ENCODE measurements at regions not wholly inside any gene's neighbourhood (a gene's known extent, or its start where the extent isn't known, plus 50 kb on each side); places are given as distances from the start of the nearest gene placed in this dataset.

DNA sequence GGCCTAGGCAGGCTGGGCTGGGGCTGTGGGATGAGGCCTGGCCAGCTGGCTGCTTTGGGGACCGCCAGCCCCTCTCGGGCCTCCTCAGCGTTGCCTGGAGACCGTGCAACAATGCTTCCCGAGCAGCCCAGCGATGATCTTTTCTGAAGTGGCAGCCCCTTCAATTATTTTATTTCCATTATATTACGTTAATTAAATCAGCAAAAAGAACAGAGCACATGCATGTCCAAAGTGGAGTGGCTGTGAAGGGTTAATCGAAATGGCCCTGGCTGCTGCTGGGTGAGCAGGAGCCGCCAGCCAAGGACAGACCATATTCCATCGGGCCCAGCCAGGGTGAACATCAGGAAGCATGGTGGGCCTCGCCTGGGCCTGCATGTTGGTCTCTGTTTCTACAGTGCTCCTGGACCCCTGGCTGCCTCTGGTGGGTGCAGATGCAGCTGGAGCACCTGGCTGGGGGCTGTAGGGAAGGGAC lies 245.5 kb downstream of the MYCN start (continued):
- TF ChIP-seq BACH1 (IDR thresholded peaks at IDR 0.05; ENCODE audit: low read length): no peak
- TF ChIP-seq RAD21 (IDR thresholded peaks at IDR 0.05 in 1 of 2, conservative IDR thresholded peaks at IDR 0.05 in 1 of 2; ENCODE audit: low read depth in 2 of 2, low read length in 2 of 2): no peak
- no peak for TF ChIP-seq JUND (IDR thresholded peaks at IDR 0.05; ENCODE audit: low read length)
- no peak for TF ChIP-seq RNF2 (IDR thresholded peaks at IDR 0.05; ENCODE audit: borderline replicate concordance, low read depth, low read length, missing control alignments, poor library complexity, severe bottlenecking)
- TF ChIP-seq, protein P1, sequence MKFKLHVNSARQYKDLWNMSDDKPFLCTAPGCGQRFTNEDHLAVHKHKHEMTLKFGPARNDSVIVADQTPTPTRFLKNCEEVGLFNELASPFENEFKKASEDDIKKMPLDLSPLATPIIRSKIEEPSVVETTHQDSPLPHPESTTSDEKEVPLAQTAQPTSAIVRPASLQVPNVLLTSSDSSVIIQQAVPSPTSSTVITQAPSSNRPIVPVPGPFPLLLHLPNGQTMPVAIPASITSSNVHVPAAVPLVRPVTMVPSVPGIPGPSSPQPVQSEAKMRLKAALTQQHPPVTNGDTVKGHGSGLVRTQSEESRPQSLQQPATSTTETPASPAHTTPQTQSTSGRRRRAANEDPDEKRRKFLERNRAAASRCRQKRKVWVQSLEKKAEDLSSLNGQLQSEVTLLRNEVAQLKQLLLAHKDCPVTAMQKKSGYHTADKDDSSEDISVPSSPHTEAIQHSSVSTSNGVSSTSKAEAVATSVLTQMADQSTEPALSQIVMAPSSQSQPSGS (IDR thresholded peaks at IDR 0.05; ENCODE audit: low read length): no peak

All from H1 (cell line).